GM18867 (cell line): ENCODE measurements at regions not wholly inside any gene's neighbourhood (a gene's known extent, or its start where the extent isn't known, plus 50 kb on each side); places are given as distances from the start of the nearest gene placed in this dataset.

Source experiments
- ATAC-seq: cut with Tn5 transposase; IDR thresholded peaks from one replicate; pipeline ENCODE4 v1.9.1; 2021; ENCODE audit warnings: mild to moderate bottlenecking, moderate library complexity; ENCODE audit not compliant: unreplicated experiment

DNA sequence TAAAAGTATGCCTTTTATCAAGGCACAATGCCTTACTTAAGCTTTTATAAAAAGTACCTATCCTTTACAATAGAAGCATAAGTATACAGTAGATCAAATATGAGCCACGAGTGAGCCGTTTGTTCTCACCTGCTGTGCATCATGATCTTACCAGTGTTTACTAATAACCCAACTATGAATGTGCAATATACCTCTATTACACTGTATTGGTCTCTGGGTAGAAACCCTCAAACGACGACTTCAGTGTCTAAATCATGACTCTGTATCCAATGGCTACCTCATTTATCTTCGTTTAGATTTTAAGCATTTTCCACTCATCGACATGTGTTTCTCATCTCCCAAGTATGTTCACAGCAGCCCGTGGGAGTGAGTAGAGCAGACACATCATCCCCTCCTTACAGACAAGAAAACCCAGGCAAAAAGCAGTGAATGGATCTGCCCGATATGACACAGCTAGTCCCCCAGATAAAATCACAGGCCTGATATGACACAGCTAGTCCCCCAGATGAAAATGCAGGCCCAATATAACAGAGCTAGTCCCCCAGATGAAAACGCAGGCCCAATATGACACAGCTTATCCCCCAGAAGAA is 279.8 kb downstream of the TNS1 start:
- no peak for ATAC-seq

DNA sequence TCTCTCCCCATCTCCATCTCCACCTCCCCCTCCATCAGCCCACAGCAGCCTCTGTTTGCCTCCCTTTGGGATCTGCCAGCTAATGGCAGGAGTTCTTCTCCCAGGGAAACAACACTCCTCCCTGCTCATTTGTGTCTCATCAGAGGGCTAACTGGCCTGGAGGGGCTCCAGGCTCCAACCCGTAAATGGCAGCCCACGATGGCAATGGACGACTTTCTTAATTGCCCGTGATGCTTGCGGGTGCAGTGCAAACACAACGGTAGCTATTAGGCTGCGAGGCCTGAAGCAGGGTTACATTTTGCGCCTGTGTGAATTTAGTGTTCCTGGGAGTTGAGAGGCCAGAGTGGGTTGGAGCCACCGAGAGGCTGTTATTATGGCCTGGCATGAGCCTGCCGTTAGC is 285.1 kb downstream of the TNS1 start:
- ATAC-seq, result no peak

GRCh38 chr2:217715484-217715883 is 287.3 kb downstream of the TNS1 start:
- no peak for ATAC-seq

DNA sequence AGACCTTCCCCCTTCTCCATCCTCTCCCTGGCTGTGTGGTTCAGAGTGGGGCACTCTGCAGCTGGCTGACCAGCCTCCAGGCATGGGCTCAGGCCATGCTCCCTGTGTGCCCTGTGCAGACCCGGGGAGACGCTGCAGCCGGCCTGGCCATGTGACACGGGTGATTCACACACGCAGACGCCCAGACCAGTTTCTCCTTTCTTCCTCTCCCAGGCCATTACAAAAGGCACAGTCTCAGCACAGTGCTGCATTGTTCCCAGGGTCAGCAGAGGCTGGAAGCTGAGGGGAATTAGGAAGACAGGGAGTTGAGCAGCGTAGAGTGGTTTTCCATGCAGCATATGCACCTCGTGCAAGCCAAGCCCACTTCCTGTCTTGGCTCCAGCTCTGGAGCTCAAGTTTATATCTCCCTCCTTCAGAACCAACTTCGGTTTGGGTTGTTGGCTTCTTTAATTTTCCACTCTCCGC is 288.5 kb downstream of the TNS1 start:
- ATAC-seq, result no peak

GRCh38 chr2:217713395-217714286 is 289.2 kb downstream of the TNS1 start:
- ATAC-seq, result peak; percentile 80

- no peak for ATAC-seq
These were observed 290.4 kb downstream of the TNS1 start for GRCh38 chr2:217712431-217712830.

- no peak for ATAC-seq
These were observed 291.6 kb downstream of the TNS1 start for GRCh38 chr2:217711188-217711587.

DNA sequence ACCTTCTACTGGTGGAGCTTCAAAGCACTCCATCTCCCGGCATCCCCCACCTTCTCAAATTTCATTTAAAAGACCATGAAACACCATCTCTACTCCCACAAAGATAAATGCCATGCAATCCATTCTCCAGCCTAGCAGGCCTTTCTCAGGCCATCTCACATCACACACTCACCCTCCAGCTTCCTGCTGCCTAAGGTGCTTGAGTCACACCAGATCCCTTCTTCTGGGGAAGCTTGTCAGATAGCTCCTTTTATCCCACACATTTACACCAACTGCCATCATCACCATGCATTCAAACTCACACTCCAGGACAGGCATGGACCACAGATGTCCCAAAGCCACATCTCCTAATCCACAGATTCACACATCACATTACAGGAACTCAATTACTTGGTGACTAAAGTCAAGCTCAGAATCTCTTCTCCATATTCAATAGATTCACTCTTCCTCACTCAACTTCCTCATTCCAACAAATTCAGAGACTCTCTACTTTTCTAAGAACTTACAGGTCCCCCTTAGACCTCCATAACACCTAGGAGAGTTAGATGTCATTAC is 292.5 kb downstream of the TNS1 start:
- ATAC-seq, result no peak

- no peak for ATAC-seq
These were observed 293.2 kb downstream of the TNS1 start for GRCh38 chr2:217709478-217710210.

- no peak for ATAC-seq
These were observed 295.6 kb downstream of the TNS1 start for GRCh38 chr2:217707131-217707611.

GRCh38 chr2:217706513-217706912 is 296.3 kb downstream of the TNS1 start:
- ATAC-seq, result no peak

GRCh38 chr2:217706095-217706494 is 296.7 kb downstream of the TNS1 start:
- no peak for ATAC-seq

GRCh38 chr2:217705461-217705860 is 297.3 kb downstream of the TNS1 start:
- ATAC-seq, result no peak

GRCh38 chr2:217703999-217704398 is 298.8 kb downstream of the TNS1 start:
- no peak for ATAC-seq

DNA sequence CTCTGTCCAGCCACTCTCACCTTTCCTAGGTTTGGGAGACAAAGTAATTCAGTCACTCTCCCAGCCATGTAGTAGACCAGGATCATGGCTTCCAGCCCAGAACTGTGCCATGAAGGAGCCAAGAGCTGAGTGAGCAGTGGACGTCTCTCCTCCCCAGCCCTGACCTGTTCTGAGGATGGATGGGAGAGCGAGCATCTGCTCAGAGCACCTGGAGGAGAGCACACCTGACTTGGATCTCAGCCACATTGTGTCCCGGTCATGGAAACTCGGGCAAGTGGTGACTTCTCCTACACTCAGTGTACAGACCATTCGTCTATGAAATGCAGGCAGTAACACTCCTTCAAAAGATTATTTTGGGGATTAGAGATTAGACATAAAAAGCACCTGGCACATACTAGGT is 299.7 kb downstream of the TNS1 start:
- no peak for ATAC-seq

DNA sequence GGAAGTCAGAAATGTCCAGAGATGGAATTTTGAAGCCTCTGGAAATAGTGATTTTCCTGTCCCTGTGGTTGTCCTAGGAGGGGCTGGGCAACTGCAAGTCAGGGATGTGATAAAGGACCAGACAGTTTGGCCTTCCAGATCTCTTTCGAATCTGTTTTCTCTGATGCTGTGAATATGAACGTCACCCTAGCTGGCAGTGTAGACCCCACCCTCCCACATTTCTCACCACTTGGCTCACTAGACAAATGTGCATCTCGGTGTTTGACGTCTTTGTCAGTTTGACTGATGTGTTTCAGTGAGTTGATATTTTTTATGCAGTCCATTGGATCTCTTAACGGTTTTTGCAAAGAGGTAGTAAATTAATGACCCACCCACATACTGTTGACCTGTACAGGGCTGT is 301.2 kb downstream of the TNS1 start:
- ATAC-seq, result no peak

GRCh38 chr2:217698691-217699090 is 304.1 kb downstream of the TNS1 start:
- ATAC-seq, result no peak

DNA sequence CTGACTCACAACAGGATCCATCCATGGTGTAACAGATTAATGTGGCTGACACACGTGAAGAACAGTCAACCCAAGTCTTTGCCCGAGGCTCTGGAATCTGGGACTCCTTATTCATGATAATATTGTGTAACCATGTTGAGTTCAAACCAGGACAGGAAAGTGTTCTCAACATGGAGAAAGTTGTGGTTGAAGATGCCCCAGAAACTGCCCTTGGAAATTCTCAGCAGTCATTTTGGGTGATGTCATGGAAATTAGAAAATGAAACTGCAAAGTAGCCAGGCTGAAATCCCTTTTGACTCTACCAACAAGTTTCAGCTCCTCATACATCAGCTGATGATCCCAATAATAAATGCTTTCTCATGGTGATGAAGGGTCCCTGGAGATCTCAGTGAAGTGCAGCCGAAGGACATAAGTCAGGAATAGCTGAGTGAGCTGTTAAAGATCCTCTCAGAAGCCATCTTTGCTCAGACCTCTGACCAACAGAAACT is 307.7 kb downstream of the TNS1 start:
- no peak for ATAC-seq

DNA sequence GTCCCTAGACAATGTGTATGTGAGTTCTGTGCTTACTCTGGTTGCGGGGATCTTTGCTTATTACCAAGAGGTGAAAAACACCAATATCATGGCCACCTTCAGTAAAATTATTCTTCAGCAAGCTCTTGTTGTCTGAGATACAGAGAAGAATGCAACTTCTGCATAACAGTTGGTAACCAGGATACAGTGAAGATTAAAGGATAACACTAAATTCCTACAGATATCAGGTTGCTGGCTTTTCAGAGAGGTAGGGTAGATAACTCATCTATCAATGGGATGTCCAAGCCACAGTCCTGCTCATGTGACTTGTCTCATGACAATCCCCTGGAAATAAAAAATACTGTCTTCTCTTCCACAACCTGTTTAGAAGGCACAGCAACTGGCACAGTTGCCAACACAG is 308.5 kb downstream of the TNS1 start:
- ATAC-seq, result no peak

DNA sequence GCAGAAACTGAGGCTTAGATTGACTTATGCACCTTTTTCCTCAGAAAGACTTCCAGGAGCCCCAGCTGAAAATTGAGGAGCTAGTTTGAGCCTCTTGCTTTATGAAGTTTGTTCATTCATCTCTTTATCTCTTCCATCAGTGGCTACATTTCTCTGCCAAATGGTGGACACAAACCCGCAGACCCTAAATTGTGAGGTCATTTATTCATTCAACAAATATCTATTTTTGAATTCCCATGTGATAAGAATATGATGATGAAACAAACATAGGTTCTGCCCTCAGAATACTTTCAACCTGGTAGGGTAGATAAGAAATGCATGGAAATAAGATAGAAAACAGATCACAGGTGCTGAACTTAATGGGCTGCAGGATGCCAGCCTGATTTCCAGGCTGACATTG is 309.4 kb downstream of the TNS1 start:
- no peak for ATAC-seq
